Loucy (cell line): ENCODE measurements at regions not wholly inside any gene's neighbourhood (a gene's known extent, or its start where the extent isn't known, plus 50 kb on each side); places are given as distances from the start of the nearest gene placed in this dataset.
"Not testable (repeated sequence)": the region's sequence is repeated elsewhere in the genome, so short reads cannot be mapped to it uniquely, and the experiment has no call there.

Experiments
- H2AFZ ChIP-seq: fragments of 200-600 bp; sonication (generic); 2 replicates; pipeline ENCODE4 v1.6.0; 2016; ENCODE audit warnings: antibody characterized with exemption, mild to moderate bottlenecking, low read length, moderate library complexity
- H3F3A ChIP-seq: fragments of 200-600 bp; 2 replicates; pipeline ENCODE4 v1.6.0; 2016; ENCODE audit warnings: antibody characterized with exemption, low read depth, mild to moderate bottlenecking
- H3K27me3 ChIP-seq: fragments of 200-600 bp; sonication (generic); 2 replicates; pipeline ENCODE4 v1.6.1; 2014; ENCODE audit warnings: low read length, mild to moderate bottlenecking; ENCODE audit not compliant: insufficient read depth, poor library complexity, severe bottlenecking
- H3K36me3 ChIP-seq: fragments of 200-600 bp; sonication (generic); 2 replicates; pipeline ENCODE4 v1.6.1; 2016; ENCODE audit warnings: low read length; ENCODE audit not compliant: insufficient read depth
- H3K4me1 ChIP-seq: fragments of 200-600 bp; sonication (generic); 2 replicates; pipeline ENCODE4 v1.5.1; 2014; ENCODE audit warnings: low read length, mild to moderate bottlenecking; ENCODE audit not compliant: insufficient read depth, poor library complexity, severe bottlenecking
- H3K4me2 ChIP-seq: fragments of 200-600 bp; sonication (generic); 2 replicates; pipeline ENCODE4 v1.6.0; 2014; ENCODE audit warnings: antibody characterized with exemption, low read length, low read depth, mild to moderate bottlenecking; ENCODE audit not compliant: poor library complexity, severe bottlenecking
- H3K4me3 ChIP-seq: fragments of 200-600 bp; sonication (generic); 2 replicates; pipeline ENCODE4 v1.5.1; 2014; ENCODE audit warnings: low read length, mild to moderate bottlenecking, mixed read lengths; ENCODE audit not compliant: poor library complexity, severe bottlenecking
- H3K79me2 ChIP-seq: fragments of 200-600 bp; sonication (generic); 2 replicates; pipeline ENCODE4 v1.6.1; 2014; ENCODE audit warnings: low read length; ENCODE audit not compliant: insufficient read depth
- H3K9ac ChIP-seq: fragments of 200-600 bp; sonication (generic); 2 replicates; pipeline ENCODE4 v1.6.0; 2014; ENCODE audit warnings: mild to moderate bottlenecking, low read depth, low read length, moderate library complexity; ENCODE audit not compliant: poor library complexity, severe bottlenecking
- H3K9me2 ChIP-seq: fragments of 200-600 bp; sonication (generic); replicated peaks from 2 replicates; pipeline ENCODE4 v1.6.1; 2016; ENCODE audit warnings: low read depth, low read length, mixed read lengths
- H3K9me3 ChIP-seq: fragments of 200-600 bp; sonication (generic); 2 replicates; pipeline ENCODE4 v1.6.1; 2014; ENCODE audit warnings: mild to moderate bottlenecking, antibody characterized with exemption, low read length, low read depth; ENCODE audit not compliant: insufficient read depth
- H4K20me1 ChIP-seq: fragments of 200-600 bp; sonication (generic); 2 replicates; pipeline ENCODE4 v1.6.0; 2014; ENCODE audit warnings: antibody characterized with exemption, low read length, mild to moderate bottlenecking; ENCODE audit not compliant: insufficient read depth, poor library complexity, severe bottlenecking
- EZH2phosphoT487 ChIP-seq: fragments of 200-600 bp; IDR thresholded peaks from 2 replicates; pipeline ENCODE4 v1.6.1; 2018; ENCODE audit warnings: antibody characterized with exemption, mild to moderate bottlenecking, moderate library complexity, borderline replicate concordance
- TF ChIP-seq, protein P1 (sequence below): fragments of 200-600 bp; sonication (generic); conservative IDR thresholded peaks from 2 replicates; pipeline ENCODE4 v1.5.1; 2014; ENCODE audit warnings: mild to moderate bottlenecking, antibody characterized with exemption, low read length

DNA sequence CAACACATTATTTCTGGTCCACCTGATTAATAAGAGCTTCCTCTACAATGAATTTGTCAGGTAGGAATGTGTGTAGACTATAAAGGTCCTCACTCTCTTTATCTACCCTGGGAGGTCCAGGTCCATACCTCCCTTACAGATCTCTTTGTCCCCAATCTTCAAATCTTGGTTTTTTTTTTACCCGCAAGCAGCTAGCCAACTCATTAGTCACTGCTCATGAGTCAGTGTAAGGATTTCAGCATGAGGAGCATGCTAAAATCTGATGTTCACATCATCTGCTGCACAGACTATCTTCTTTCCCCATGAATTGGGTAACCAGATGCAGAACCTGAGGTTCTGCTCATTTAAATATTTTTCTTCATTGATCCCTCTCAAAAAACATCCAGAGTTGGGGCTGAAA, 397.0 kb upstream of the ISX start:
- H3F3A ChIP-seq = no peaks in the 10 kb centered on the region
- H3K4me1 ChIP-seq = no peaks in the 10 kb centered on the region
- H2AFZ ChIP-seq = no peak overlapping the region
- H3K36me3 ChIP-seq = no peaks in the 10 kb centered on the region
- peaks cover 3% of the 10 kb centered on the region; the same call in 1 of the 2 replicates for H3K9me3 ChIP-seq
- H3K4me2 ChIP-seq = no peak overlapping the region
- H3K9me2 ChIP-seq = no peaks in the 10 kb centered on the region
- no peaks in the 10 kb centered on the region for H4K20me1 ChIP-seq
- H3K79me2 ChIP-seq = no peaks in the 10 kb centered on the region
- TF ChIP-seq, protein P1, sequence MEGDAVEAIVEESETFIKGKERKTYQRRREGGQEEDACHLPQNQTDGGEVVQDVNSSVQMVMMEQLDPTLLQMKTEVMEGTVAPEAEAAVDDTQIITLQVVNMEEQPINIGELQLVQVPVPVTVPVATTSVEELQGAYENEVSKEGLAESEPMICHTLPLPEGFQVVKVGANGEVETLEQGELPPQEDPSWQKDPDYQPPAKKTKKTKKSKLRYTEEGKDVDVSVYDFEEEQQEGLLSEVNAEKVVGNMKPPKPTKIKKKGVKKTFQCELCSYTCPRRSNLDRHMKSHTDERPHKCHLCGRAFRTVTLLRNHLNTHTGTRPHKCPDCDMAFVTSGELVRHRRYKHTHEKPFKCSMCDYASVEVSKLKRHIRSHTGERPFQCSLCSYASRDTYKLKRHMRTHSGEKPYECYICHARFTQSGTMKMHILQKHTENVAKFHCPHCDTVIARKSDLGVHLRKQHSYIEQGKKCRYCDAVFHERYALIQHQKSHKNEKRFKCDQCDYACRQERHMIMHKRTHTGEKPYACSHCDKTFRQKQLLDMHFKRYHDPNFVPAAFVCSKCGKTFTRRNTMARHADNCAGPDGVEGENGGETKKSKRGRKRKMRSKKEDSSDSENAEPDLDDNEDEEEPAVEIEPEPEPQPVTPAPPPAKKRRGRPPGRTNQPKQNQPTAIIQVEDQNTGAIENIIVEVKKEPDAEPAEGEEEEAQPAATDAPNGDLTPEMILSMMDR = no peak
- TF ChIP-seq EZH2phosphoT487 = no peak
- H3K4me3 ChIP-seq = no peak overlapping the region
- no peak overlapping the region for H3K9ac ChIP-seq
- H3K27me3 ChIP-seq = no peaks in the 10 kb centered on the region

DNA sequence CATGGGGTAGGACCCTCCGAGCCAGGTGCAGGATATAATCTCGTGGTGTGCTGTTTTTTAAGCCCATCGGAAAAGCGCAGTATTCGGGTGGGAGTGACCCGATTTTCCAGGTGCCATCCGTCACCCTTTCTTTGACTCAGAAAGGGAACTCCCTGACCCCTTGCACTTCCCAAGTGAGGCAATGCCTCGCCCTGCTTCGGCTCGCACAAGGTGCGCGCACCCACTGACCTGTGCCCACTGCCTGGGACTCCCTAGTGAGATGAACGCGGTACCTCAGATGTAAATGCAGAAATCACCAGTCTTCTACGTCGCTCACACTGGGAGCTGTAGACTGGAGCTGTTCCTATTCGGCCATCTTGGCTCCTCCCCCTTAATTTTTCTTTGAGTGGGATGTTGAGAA, 382.9 kb upstream of the ISX start:
- not testable (repeated sequence) for H3K9me2 ChIP-seq, H3K79me2 ChIP-seq, H3K27me3 ChIP-seq, H2AFZ ChIP-seq, H3K4me1 ChIP-seq, H3F3A ChIP-seq, H4K20me1 ChIP-seq, H3K9me3 ChIP-seq, H3K9ac ChIP-seq, H3K36me3 ChIP-seq, H3K4me3 ChIP-seq, H3K4me2 ChIP-seq

DNA sequence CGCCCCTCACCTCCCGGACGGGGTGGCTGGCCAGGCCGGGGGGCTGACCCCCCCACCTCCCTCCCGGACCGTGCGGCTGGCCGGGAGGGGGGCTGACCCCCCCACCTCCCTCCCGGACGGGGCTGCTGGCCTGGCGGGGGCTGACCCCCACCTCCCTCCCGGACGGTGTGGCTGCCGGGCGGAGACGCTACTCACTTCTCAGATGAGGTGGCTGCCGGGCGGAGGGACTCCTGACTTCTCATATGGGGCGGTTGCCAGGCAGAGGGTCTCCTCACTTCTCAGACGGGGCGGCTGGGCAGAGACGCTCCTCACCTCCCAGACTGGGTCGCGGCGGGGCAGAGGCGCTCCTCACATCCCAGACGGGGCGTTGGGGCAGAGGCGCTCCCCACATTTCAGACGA, 381.7 kb upstream of the ISX start:
- H3K4me2 ChIP-seq = not testable (repeated sequence)

DNA sequence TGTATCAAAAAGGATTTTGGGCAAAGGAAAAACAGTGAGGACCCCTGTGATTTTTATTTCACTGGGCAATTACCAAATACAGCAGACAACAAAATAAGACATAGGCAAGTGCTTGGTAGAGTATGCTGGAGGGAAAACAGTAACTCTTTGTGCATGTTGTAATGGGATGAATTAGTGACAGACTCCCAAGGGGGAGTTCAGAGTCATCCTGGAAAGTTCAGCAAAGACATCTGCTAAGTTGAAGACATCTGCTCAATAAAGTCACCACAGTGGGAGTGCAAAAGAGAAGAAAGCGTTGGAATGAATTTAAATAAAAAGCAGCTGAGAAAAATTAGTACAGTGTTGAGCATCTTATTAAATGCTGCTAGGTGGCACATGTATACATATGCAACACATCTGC, 378.8 kb upstream of the ISX start:
- H3K36me3 ChIP-seq = no peaks in the 10 kb centered on the region
- H2AFZ ChIP-seq = no peak overlapping the region

More for the DNA sequence above, 381.7 kb upstream of the ISX start:
- H3F3A ChIP-seq, H3K9me3 ChIP-seq, H3K9ac ChIP-seq, H3K36me3 ChIP-seq, H3K4me1 ChIP-seq, H3K79me2 ChIP-seq, H3K9me2 ChIP-seq, H4K20me1 ChIP-seq, H3K27me3 ChIP-seq, H3K4me3 ChIP-seq, H2AFZ ChIP-seq: not testable (repeated sequence)

More for the DNA sequence above, 378.8 kb upstream of the ISX start:
- Histone ChIP-seq H3F3A (no peaks in the 10 kb centered on the region), H4K20me1 (no peaks in the 10 kb centered on the region), H3K79me2 (no peaks in the 10 kb centered on the region), H3K9me3 (no peaks in the 10 kb centered on the region), H3K4me3 (no peak overlapping the region), H3K9me2 (no peaks in the 10 kb centered on the region), H3K4me2 (no peak overlapping the region), H3K27me3 (no peaks in the 10 kb centered on the region), H3K4me1 (no peaks in the 10 kb centered on the region), H3K9ac (no peak overlapping the region)
- TF ChIP-seq, protein P1 = no peak
- no peak for TF ChIP-seq EZH2phosphoT487
